ENCODE measurements at regions not wholly inside any gene's neighbourhood (a gene's known extent, or its start where the extent isn't known, plus 50 kb on each side); places are given as distances from the start of the nearest gene placed in this dataset.

DNA sequence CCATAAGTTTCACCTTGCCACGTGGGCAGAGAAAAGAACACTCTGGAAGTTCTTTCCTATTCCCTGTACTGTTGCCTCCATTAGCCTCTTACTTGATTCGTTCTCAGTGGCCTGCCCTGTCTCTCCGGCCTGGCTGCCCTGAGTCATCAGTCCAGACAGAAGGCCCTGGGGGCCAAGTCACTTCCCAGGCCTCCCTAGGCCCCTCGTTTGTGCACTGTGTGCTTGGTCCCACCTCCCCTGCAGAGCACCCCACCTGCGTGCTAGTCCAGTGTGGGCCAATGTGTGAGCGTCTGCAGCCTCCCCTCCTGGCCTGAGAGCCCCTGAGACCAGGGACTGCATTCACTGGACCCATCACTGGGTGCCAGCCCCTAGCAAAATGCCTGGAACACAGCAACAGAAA, 191.2 kb upstream of the RREB1 start:
- TF ChIP-seq POLR2A (IDR thresholded peaks at IDR 0.05) (no peak), CTCF (IDR thresholded peaks at IDR 0.05) (no peak)

All from esophagus squamous epithelium (tissue), 4 donors.